Trophoblast cell (in vitro differentiated cells and primary cell): ENCODE measurements at regions not wholly inside any gene's neighbourhood (a gene's known extent, or its start where the extent isn't known, plus 50 kb on each side); places are given as distances from the start of the nearest gene placed in this dataset.

Experiments used
- DNase-seq, 2 donors: peaks; one replicate each; pipeline ENCODE4 v3.0.0-alpha.2; 2016
- H2AFZ ChIP-seq: 2 replicates; pipeline ENCODE4 v1.6.1; 2013; ENCODE audit warnings: low read length, moderate library complexity, mild to moderate bottlenecking; ENCODE audit not compliant: insufficient read depth, poor library complexity
- H2AK5ac ChIP-seq: 2 replicates; pipeline ENCODE4 v1.6.1; 2013; ENCODE audit warnings: mild to moderate bottlenecking, low read length
- H2BK120ac ChIP-seq: 2 replicates; pipeline ENCODE4 v1.6.1; 2013; ENCODE audit warnings: low read length, mild to moderate bottlenecking, moderate library complexity; ENCODE audit not compliant: insufficient read depth, poor library complexity
- H2BK12ac ChIP-seq: 2 replicates; pipeline ENCODE4 v1.6.1; 2013; ENCODE audit warnings: mild to moderate bottlenecking, low read length, moderate library complexity
- H2BK5ac ChIP-seq: 2 replicates; pipeline ENCODE4 v1.6.1; 2013; ENCODE audit warnings: low read length, low read depth, moderate library complexity, mild to moderate bottlenecking; ENCODE audit not compliant: poor library complexity
- H3K14ac ChIP-seq: 2 replicates; pipeline ENCODE4 v1.6.1; 2013; ENCODE audit warnings: mild to moderate bottlenecking, low read length
- H3K18ac ChIP-seq: 2 replicates; pipeline ENCODE4 v1.6.1; 2013; ENCODE audit warnings: mild to moderate bottlenecking, low read length
- H3K23ac ChIP-seq: 2 replicates; pipeline ENCODE4 v1.6.1; 2013; ENCODE audit warnings: low read length
- H3K27ac ChIP-seq: 2 replicates; pipeline ENCODE4 v1.5.1; 2013; ENCODE audit warnings: low read depth, mild to moderate bottlenecking, inconsistent platforms, low read length, moderate library complexity
- H3K27me3 ChIP-seq: 2 replicates; pipeline ENCODE4 v1.6.1; 2013; ENCODE audit warnings: inconsistent platforms, mild to moderate bottlenecking, low read length, moderate library complexity; ENCODE audit not compliant: insufficient read depth
- H3K36me3 ChIP-seq, 2 experiments: 1 replicate in 1 of 2; 2 replicates in 1 of 2; pipeline ENCODE4 v1.6.1; 2013; ENCODE audit warnings: low read length in 2 of 2, mild to moderate bottlenecking in 2 of 2, moderate library complexity in 1 of 2; ENCODE audit not compliant: insufficient read depth in 2 of 2, control insufficient read depth in 1 of 2
- H3K4ac ChIP-seq: 2 replicates; pipeline ENCODE4 v1.6.1; 2013; ENCODE audit warnings: low read depth, mild to moderate bottlenecking, low read length, moderate library complexity
- H3K4me1 ChIP-seq, 2 experiments: 1 replicate in 1 of 2; 2 replicates in 1 of 2; pipeline ENCODE4 v1.6.1; 2013; ENCODE audit warnings: low read length in 2 of 2, mild to moderate bottlenecking in 2 of 2, moderate library complexity in 1 of 2; ENCODE audit not compliant: insufficient read depth in 2 of 2, control insufficient read depth in 1 of 2
- H3K4me2 ChIP-seq: 2 replicates; pipeline ENCODE4 v1.6.1; 2013; ENCODE audit warnings: inconsistent platforms, mild to moderate bottlenecking, low read length, moderate library complexity
- H3K4me3 ChIP-seq: 2 replicates; pipeline ENCODE4 v1.5.1; 2013; ENCODE audit warnings: mild to moderate bottlenecking, low read depth, low read length, inconsistent platforms
- H3K79me1 ChIP-seq: one replicate; pipeline ENCODE4 v1.6.1; 2013; ENCODE audit warnings: low read length
- H3K79me2 ChIP-seq: 2 replicates; pipeline ENCODE4 v1.6.1; 2013; ENCODE audit warnings: low read length, mild to moderate bottlenecking; ENCODE audit not compliant: control insufficient read depth, insufficient read depth, poor library complexity
- H3K9ac ChIP-seq: 2 replicates; pipeline ENCODE4 v1.6.1; 2013; ENCODE audit warnings: mild to moderate bottlenecking, low read length
- H3K9me3 ChIP-seq: 2 replicates; pipeline ENCODE4 v1.6.1; 2013; ENCODE audit warnings: low read depth, mild to moderate bottlenecking, control low read depth, inconsistent platforms, low read length; ENCODE audit not compliant: insufficient read depth
- H4K12ac ChIP-seq: 2 replicates; pipeline ENCODE4 v1.6.1; 2013; ENCODE audit warnings: low read depth, mild to moderate bottlenecking, low read length, moderate library complexity
- H4K8ac ChIP-seq: 2 replicates; pipeline ENCODE4 v1.6.1; 2013; ENCODE audit warnings: low read depth, mild to moderate bottlenecking, low read length, moderate library complexity
- H4K91ac ChIP-seq: one replicate; pipeline ENCODE4 v1.6.1; 2013; ENCODE audit warnings: low read depth, mild to moderate bottlenecking, low read length, moderate library complexity
- WGBS: extraction: QIAGEN DNeasy Blood & Tissue Kit; methylation state at CpG from one replicate; pipeline ENCODE4 v1.1.7; 2013; ENCODE audit warnings: missing lambda C conversion rate; ENCODE audit not compliant: insufficient read length, insufficient coverage; ENCODE audit errors: extremely low coverage; 5-methylcytosine and 5-hydroxymethylcytosine counted together

DNA sequence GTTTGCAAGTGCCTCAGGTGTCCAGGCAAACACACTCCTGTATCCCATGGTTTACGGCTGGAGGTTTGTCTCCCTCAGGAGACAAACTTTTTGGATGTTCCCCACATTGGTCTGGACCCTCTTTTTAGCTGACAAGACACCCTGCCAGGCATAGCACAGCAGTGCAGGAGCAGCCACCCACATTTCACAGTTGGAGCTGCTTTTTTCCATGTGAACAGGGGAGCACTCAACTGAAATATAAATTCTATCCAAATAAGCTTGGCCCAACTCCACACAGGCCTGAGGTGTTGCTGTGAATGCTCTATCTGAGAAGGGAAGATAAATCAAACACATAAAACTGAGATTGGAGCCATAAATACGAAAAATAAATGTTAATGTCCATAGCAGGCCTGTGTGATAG, 501.3 kb upstream of the IL12A start:
- Histone ChIP-seq H2BK5ac (no peak overlapping the region), H3K27me3 (no peaks in the 10 kb centered on the region), H3K4me1 (no peaks in the 10 kb centered on the region), H3K14ac (no peak overlapping the region), H3K36me3 (no peaks in the 10 kb centered on the region), H3K27ac (no peak overlapping the region), H2AK5ac (no peak overlapping the region), H4K91ac (no peak overlapping the region), H3K4ac (no peak overlapping the region), H4K12ac (no peak overlapping the region), H2BK120ac (no peak overlapping the region), H3K23ac (no peak overlapping the region), H4K8ac (no peak overlapping the region), H3K18ac (no peak overlapping the region), H3K79me2 (no peaks in the 10 kb centered on the region), H3K9me3 (peaks cover 3% of the 10 kb centered on the region), H3K79me1 (no peaks in the 10 kb centered on the region), H3K9ac (no peak overlapping the region), H3K4me3 (no peak overlapping the region), H3K4me2 (no peak overlapping the region), H2BK12ac (no peak overlapping the region), H2AFZ (no peak overlapping the region)
- WGBS, result no CpG with 5 or more reads among the region's 2 CpGs
- no peak for DNase-seq

DNA sequence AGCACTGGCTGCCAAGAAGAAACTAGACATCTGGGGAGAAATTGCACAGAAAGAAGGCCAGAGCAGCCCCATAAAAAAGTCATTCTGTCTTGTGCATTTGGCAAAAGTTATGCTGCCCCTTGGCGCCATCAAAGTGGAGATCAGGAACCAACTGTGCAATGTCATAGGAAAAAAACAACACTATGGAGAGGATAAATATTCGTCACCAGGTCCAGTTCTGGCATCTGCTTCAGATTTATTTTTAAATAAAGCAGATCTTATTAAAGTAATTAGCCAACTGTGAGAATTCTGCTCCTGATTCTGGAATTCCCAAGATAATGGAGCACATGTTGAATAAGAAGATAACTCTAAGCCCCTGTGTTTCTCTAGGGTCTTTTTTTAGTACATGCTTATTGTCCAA, 500.0 kb upstream of the IL12A start:
- Histone ChIP-seq H2AK5ac (no peak overlapping the region), H4K8ac (no peak overlapping the region), H3K14ac (no peak overlapping the region), H3K9ac (no peak overlapping the region), H4K12ac (no peak overlapping the region), H2BK12ac (no peak overlapping the region), H3K4me2 (no peak overlapping the region), H4K91ac (no peak overlapping the region), H3K4ac (no peak overlapping the region), H2BK120ac (no peak overlapping the region), H3K4me1 (no peaks in the 10 kb centered on the region), H3K23ac (no peak overlapping the region), H3K9me3 (peaks cover 3% of the 10 kb centered on the region), H3K27me3 (no peaks in the 10 kb centered on the region), H3K27ac (no peak overlapping the region), H3K79me1 (no peaks in the 10 kb centered on the region), H2AFZ (no peak overlapping the region), H3K36me3 (no peaks in the 10 kb centered on the region), H2BK5ac (no peak overlapping the region), H3K18ac (no peak overlapping the region), H3K4me3 (no peak overlapping the region), H3K79me2 (no peaks in the 10 kb centered on the region)
- WGBS, result no CpG with 5 or more reads among the region's 2 CpGs
- DNase-seq, result no peak

DNA sequence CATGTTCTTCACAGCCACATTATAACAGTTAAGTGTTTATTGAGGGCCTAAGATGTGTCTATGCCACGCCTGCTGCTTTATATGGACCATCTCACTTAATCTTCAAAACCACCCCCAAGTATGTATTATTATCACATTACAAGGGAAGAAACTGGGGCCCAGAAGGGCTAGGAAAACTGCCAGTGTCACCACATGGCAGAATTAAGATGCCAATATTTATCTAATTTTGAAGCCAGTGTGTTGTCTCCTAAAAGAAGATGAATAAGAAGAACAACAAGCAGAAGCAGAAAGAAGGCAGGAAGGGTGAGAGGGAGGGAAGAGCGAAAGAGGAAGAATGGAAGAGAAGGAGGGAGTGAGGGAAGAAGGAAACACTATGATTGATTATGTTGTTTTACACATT, 491.3 kb upstream of the IL12A start:
- H3K9ac ChIP-seq, result no peak overlapping the region
- H3K27ac ChIP-seq, result no peak overlapping the region
- no peaks in the 10 kb centered on the region for H3K79me1 ChIP-seq
- no peak overlapping the region for H2AK5ac ChIP-seq
- H3K27me3 ChIP-seq, result no peaks in the 10 kb centered on the region
- H4K12ac ChIP-seq, result no peak overlapping the region
- no peaks in the 10 kb centered on the region for H3K9me3 ChIP-seq
- H3K14ac ChIP-seq, result no peak overlapping the region
- H3K4me2 ChIP-seq, result no peak overlapping the region
- WGBS, result 100% methylated on average over 1 of the region's 2 CpGs
- H3K4me1 ChIP-seq, result no peaks in the 10 kb centered on the region
- no peak overlapping the region for H2BK5ac ChIP-seq
- no peak overlapping the region for H3K18ac ChIP-seq
- no peak for DNase-seq
- H4K8ac ChIP-seq, result no peak overlapping the region
- no peaks in the 10 kb centered on the region for H3K79me2 ChIP-seq
- no peak overlapping the region for H2BK120ac ChIP-seq
- no peak overlapping the region for H4K91ac ChIP-seq
- no peak overlapping the region for H3K23ac ChIP-seq
- no peaks in the 10 kb centered on the region for H3K36me3 ChIP-seq
- no peak overlapping the region for H3K4ac ChIP-seq
- H3K4me3 ChIP-seq, result no peak overlapping the region
- H2BK12ac ChIP-seq, result no peak overlapping the region
- no peak overlapping the region for H2AFZ ChIP-seq

DNA sequence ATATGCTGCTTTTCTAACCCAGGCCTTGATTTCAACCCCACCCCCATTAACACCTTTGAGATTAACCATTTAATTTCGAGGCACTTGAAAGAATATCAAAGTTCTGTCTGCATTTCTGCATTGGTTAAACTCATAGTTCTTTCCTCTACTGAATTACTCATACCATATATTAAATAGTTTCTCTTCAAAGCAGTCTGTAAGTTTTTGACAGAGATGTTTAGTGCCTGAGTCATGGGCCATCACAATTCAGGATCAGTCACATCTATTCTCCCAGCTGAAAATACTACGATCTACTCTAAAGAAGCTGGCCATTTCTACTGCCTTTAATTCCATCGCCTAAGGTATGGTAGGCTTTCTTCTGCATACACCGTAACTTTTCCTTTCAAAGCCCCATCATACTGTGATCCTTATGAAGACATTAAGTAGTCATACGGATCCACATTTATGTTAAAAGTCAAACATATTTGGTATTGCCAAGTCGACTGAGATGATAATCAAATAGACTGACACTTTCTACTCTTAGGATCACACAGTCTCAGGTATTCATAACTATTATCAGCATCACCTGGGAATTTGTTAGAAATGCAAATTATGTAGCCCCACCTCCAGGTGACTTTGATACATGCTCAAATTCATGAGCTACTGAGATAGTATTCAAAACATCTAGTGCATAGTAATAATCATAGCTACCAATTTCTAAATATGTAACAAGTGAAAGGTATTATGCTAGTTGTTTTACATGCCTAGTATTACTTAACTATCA, 489.4 kb upstream of the IL12A start:
- H2BK5ac ChIP-seq, result no peak overlapping the region
- no peaks in the 10 kb centered on the region for H3K27me3 ChIP-seq
- no CpG with 5 or more reads among the region's 6 CpGs for WGBS
- no peaks in the 10 kb centered on the region for H3K79me1 ChIP-seq
- H2AFZ ChIP-seq, result no peak overlapping the region
- H4K12ac ChIP-seq, result no peak overlapping the region
- H3K9ac ChIP-seq, result no peak overlapping the region
- H4K8ac ChIP-seq, result no peak overlapping the region
- H3K27ac ChIP-seq, result no peak overlapping the region
- peak; percentile 39 to 82 for DNase-seq
- H3K4me3 ChIP-seq, result no peak overlapping the region
- no peaks in the 10 kb centered on the region for H3K4me1 ChIP-seq
- no peak overlapping the region for H2BK12ac ChIP-seq
- no peak overlapping the region for H3K23ac ChIP-seq
- no peak overlapping the region for H3K4me2 ChIP-seq
- no peaks in the 10 kb centered on the region for H3K79me2 ChIP-seq
- H3K14ac ChIP-seq, result no peak overlapping the region
- H3K36me3 ChIP-seq, result no peaks in the 10 kb centered on the region
- H2BK120ac ChIP-seq, result no peak overlapping the region
- H3K9me3 ChIP-seq, result no peaks in the 10 kb centered on the region
- H3K18ac ChIP-seq, result no peak overlapping the region
- no peak overlapping the region for H2AK5ac ChIP-seq
- H4K91ac ChIP-seq, result no peak overlapping the region
- H3K4ac ChIP-seq, result no peak overlapping the region
